ENCODE measurements at regions not wholly inside any gene's neighbourhood (a gene's known extent, or its start where the extent isn't known, plus 50 kb on each side); places are given as distances from the start of the nearest gene placed in this dataset.

GRCh38 chr11:95450547-95451123 is 219.6 kb upstream of the SESN3 start:
- Histone ChIP-seq H3K27ac (no peak overlapping the region), H3K9me3 (no peaks in the 10 kb centered on the region), H3K27me3 (no peaks in the 10 kb centered on the region), H3K4me3 (no peak overlapping the region), H3K4me1 (no peaks in the 10 kb centered on the region), H3K36me3 (no peaks in the 10 kb centered on the region)
- in situ Hi-C loops (cut with MboI; ENCODE audit: low pct_ligation_motif_present in 1 of 4, low pct_unique_long_range_greater_than_20kb in 1 of 4, low sequenced_read_pairs in 3 of 4), result no loop called here
- no peak for DNase-seq
- no peak for TF ChIP-seq POLR2A (IDR thresholded peaks at IDR 0.05)
- TF ChIP-seq CTCF (IDR thresholded peaks at IDR 0.05), result no peak
- TF ChIP-seq POLR2AphosphoS5 (IDR thresholded peaks at IDR 0.05), result no peak
- TF ChIP-seq EP300 (IDR thresholded peaks at IDR 0.05; ENCODE audit: low read depth), result no peak
- intact Hi-C loops (cut with DNase I; ENCODE audit: low total_unique reads), result no loop called here
- WGBS, 2 donors (ENCODE audit: low coverage in 1 of 2), result 84 to 93% methylated on average over 2 to 4 of the region's 4 CpGs

GRCh38 chr11:95445746-95446333 is 214.8 kb upstream of the SESN3 start:
- H3K27me3 ChIP-seq, result no peaks in the 10 kb centered on the region
- H3K9me3 ChIP-seq, result no peaks in the 10 kb centered on the region
- TF ChIP-seq POLR2AphosphoS5 (IDR thresholded peaks at IDR 0.05) (no peak), POLR2A (IDR thresholded peaks at IDR 0.05) (no peak), CTCF (IDR thresholded peaks at IDR 0.05) (no peak), EP300 (IDR thresholded peaks at IDR 0.05; ENCODE audit: low read depth) (no peak)
- in situ Hi-C loops (cut with MboI; ENCODE audit: low pct_ligation_motif_present in 1 of 4, low pct_unique_long_range_greater_than_20kb in 1 of 4, low sequenced_read_pairs in 3 of 4) (no loop called here), intact Hi-C loops (cut with DNase I; ENCODE audit: low total_unique reads) (no loop called here)
- no peak overlapping the region for H3K4me3 ChIP-seq
- H3K36me3 ChIP-seq, result no peaks in the 10 kb centered on the region
- H3K27ac ChIP-seq, result no peak overlapping the region
- DNase-seq, result no peak
- no peaks in the 10 kb centered on the region for H3K4me1 ChIP-seq
- WGBS, 2 donors (ENCODE audit: low coverage in 1 of 2), result 95% methylated on average over 13 of the region's 13 CpGs; no CpG with 5 or more reads in 1 of the 2 donors

- intact Hi-C loops (cut with DNase I; ENCODE audit: low total_unique reads), result no loop called here
Measured at GRCh38 chr11:95444309-95445241, 213.6 kb upstream of the SESN3 start.

More at GRCh38 chr11:95444309-95445241, 213.6 kb upstream of the SESN3 start:
- Histone ChIP-seq H3K27ac (no peak overlapping the region), H3K4me3 (no peak overlapping the region), H3K36me3 (no peaks in the 10 kb centered on the region), H3K9me3 (no peaks in the 10 kb centered on the region), H3K4me1 (no peaks in the 10 kb centered on the region), H3K27me3 (no peaks in the 10 kb centered on the region)
- no peak for DNase-seq
- in situ Hi-C loops (cut with MboI; ENCODE audit: low pct_ligation_motif_present in 1 of 4, low pct_unique_long_range_greater_than_20kb in 1 of 4, low sequenced_read_pairs in 3 of 4), result no loop called here
- TF ChIP-seq POLR2A (IDR thresholded peaks at IDR 0.05), result no peak
- no peak for TF ChIP-seq POLR2AphosphoS5 (IDR thresholded peaks at IDR 0.05)
- no peak for TF ChIP-seq CTCF (IDR thresholded peaks at IDR 0.05)
- no peak for TF ChIP-seq EP300 (IDR thresholded peaks at IDR 0.05; ENCODE audit: low read depth)
- WGBS, 2 donors (ENCODE audit: low coverage in 1 of 2), result 76 to 80% methylated on average over 5 of the region's 5 CpGs

Measured in transverse colon (tissue), 4 donors.